Lung (tissue), 11 donors: ENCODE measurements at regions not wholly inside any gene's neighbourhood (a gene's known extent, or its start where the extent isn't known, plus 50 kb on each side); places are given as distances from the start of the nearest gene placed in this dataset.

Source experiments
- ATAC-seq: fragments of 200-7000 bp; cut with Tn5 transposase; one replicate; pipeline ENCODE4 v1.9.1; 2020; ENCODE audit warnings: moderate number of reproducible peaks; ENCODE audit not compliant: insufficient read depth, low FRiP score
- DNase-seq, 3 donors: peaks; one replicate each; pipeline ENCODE4 v3.0.0-alpha.2; 2013 to 2017
- H3K27ac ChIP-seq, 2 donors: one replicate each; pipeline ENCODE4 v1.5.1; 2013; ENCODE audit warnings: mild to moderate bottlenecking in 2 of 2, moderate library complexity in 2 of 2, control low read depth in 1 of 2, inconsistent platforms in 1 of 2, low read depth in 1 of 2, low read length in 1 of 2
- H3K27me3 ChIP-seq, 3 donors: one replicate each; pipeline ENCODE4 v1.5.1; 2013; ENCODE audit warnings: low read length in 2 of 3; ENCODE audit not compliant: control insufficient read depth in 3 of 3, insufficient read depth in 3 of 3
- H3K36me3 ChIP-seq, 4 donors: one replicate each; pipeline ENCODE4 v1.5.1; 2013; ENCODE audit warnings: low read length in 4 of 4, mild to moderate bottlenecking in 1 of 4, moderate library complexity in 1 of 4; ENCODE audit not compliant: control insufficient read depth in 4 of 4, insufficient read depth in 4 of 4
- H3K4me1 ChIP-seq, 5 donors: one replicate each; pipeline ENCODE4 v1.5.1; 2013; ENCODE audit warnings: low read length in 5 of 5, mild to moderate bottlenecking in 2 of 5, moderate library complexity in 1 of 5; ENCODE audit not compliant: control insufficient read depth in 5 of 5, insufficient read depth in 5 of 5
- H3K4me3 ChIP-seq: one replicate; pipeline ENCODE4 v1.5.1; 2013; ENCODE audit warnings: mild to moderate bottlenecking, control low read depth, moderate library complexity
- H3K9ac ChIP-seq, 2 donors: one replicate each; pipeline ENCODE4 v1.5.1; 2013; ENCODE audit warnings: low read length in 2 of 2, control low read depth in 1 of 2; ENCODE audit not compliant: insufficient read depth in 1 of 2
- H3K9me3 ChIP-seq, 4 donors: one replicate each; pipeline ENCODE4 v1.5.1; 2013; ENCODE audit warnings: low read length in 3 of 4, mild to moderate bottlenecking in 1 of 4, moderate library complexity in 1 of 4; ENCODE audit not compliant: control insufficient read depth in 4 of 4, insufficient read depth in 3 of 4
- WGBS, 2 donors: extraction: QIAGEN DNeasy Blood & Tissue Kit; methylation state at CpG; one replicate each; pipeline ENCODE4 v1.1.7; 2013; 5-methylcytosine and 5-hydroxymethylcytosine counted together
- TF ChIP-seq, protein P1 (sequence below): IDR thresholded peaks from 2 replicates; pipeline ENCODE4 v1.5.1; 2012; ENCODE audit warnings: mild to moderate bottlenecking; ENCODE audit errors: control extremely low read depth, extremely low read depth
- donor health status: control.
- donor health status: control.
- donor health status: Bipolar disorder and iron deficiency.
- donor health status: healthy.
- donor health status: DM: yes; HTN: yes; CAD: no.

DNA sequence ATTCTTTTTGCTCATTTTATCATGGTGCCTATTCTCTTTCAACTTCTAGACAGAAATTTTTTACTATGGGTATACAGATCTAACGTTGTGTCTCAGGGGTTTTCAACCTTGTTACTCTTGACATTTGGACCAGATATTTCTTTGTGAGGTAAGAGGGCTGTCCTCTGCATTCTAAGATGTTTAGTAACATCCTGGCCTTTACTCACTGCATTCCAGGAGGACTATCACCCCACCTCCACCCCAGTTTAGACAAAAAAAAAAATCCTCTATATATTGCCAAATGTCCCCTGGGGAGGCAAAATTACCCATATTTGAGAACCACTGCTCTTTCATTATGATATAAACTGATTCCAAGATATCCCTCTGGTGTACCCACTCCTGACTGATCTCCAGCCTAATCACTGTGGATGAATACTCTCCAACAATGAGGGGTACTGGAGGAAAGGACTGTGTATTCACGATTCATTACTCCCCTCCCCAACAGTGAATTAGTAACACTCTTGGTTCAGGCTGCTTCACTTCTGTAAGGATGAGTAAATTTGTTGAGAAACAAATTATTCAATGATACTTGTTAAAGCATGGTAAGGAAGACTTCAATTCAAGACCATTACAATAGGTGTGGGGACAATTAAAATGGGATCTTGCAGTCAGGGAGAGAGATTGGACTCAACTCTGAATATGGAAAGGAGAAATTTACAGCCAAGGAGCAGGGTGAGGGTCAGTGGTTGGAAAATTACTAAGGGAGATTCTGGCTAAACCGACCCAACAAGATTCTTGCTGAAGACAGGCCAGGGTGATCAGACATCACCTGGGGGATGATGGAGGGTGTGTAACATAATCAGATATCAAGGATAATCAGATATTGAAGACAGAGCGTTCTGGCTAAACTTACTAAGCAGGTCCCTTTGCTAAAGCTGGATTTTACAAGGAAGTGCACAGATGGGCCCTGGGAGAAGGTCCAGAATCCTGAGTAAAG, 123.8 kb upstream of the DAZL start:
- Histone ChIP-seq H3K36me3 (no peaks in the 10 kb centered on the region), H3K4me3 (no peak overlapping the region), H3K9ac (no peak overlapping the region), H3K4me1 (peaks cover 0 to 6% (median 0%) of the 10 kb centered on the region in 5 donors), H3K27me3 (no peaks in the 10 kb centered on the region), H3K27ac (no peak overlapping the region), H3K9me3 (peaks cover 0 to 4% (median under 1%) of the 10 kb centered on the region in 4 donors)
- DNase-seq (no peak), ATAC-seq (no peak)
- TF ChIP-seq, protein P1, sequence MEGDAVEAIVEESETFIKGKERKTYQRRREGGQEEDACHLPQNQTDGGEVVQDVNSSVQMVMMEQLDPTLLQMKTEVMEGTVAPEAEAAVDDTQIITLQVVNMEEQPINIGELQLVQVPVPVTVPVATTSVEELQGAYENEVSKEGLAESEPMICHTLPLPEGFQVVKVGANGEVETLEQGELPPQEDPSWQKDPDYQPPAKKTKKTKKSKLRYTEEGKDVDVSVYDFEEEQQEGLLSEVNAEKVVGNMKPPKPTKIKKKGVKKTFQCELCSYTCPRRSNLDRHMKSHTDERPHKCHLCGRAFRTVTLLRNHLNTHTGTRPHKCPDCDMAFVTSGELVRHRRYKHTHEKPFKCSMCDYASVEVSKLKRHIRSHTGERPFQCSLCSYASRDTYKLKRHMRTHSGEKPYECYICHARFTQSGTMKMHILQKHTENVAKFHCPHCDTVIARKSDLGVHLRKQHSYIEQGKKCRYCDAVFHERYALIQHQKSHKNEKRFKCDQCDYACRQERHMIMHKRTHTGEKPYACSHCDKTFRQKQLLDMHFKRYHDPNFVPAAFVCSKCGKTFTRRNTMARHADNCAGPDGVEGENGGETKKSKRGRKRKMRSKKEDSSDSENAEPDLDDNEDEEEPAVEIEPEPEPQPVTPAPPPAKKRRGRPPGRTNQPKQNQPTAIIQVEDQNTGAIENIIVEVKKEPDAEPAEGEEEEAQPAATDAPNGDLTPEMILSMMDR, result no peak
- WGBS, 2 donors, result 75 to 88% methylated on average over 4 of the region's 4 CpGs

DNA sequence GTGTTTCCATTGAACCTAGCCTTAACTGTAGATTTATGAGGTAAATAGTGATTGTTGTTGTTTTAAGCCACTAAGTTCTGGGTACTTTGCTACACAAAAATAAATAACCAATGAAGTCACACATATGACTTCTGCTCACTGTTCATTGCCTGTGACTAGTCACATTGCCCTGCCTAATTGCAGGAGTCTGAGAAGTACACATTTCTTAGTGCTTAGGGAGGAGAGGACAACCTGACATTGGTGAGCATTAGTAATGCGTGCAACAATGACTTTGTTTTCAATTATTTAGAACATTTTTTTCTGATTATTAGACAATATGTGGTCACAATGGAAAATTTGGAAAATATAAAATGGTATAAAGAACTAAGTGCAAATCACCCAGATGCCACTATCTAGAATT, 133.2 kb upstream of the DAZL start:
- Histone ChIP-seq H3K36me3 (no peaks in the 10 kb centered on the region), H3K27me3 (no peaks in the 10 kb centered on the region), H3K9me3 (no peaks in the 10 kb centered on the region), H3K4me3 (no peak overlapping the region), H3K27ac (no peak overlapping the region), H3K4me1 (peaks cover 0 to 2% (median 0%) of the 10 kb centered on the region in 5 donors), H3K9ac (no peak overlapping the region)
- TF ChIP-seq, protein P1, result no peak
- 92 to 100% methylated on average over 1 of the region's 1 CpG for WGBS, 2 donors
- ATAC-seq, result no peak
- DNase-seq, result no peak

DNA sequence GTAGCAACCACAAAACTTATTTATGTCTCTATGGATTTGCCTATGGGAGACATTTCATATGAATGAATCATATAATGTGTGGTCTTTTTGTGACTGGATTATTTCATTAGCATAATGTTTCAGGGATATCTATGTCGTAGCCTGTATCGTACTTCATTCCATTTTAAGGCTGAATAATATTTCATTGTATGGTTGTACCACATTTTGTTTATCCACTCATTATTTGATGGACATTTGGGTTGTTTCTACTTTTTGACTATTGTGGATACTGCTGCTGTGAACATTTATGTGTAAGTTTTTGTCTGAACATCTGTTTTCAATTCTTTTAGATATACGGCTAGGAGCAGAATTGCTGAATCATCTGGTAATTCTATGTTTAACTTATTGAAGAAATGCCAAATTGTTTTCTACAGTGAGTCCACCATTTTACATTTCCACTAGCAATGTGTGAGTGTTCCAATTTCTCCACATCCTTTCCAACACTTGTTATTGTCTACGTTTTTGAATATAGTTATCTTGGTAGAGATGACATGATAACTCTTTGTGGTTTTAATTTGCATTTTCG, 134.4 kb upstream of the DAZL start:
- 71 to 83% methylated on average over 5 of the region's 5 CpGs for WGBS, 2 donors
- Histone ChIP-seq H3K9me3 (no peaks in the 10 kb centered on the region), H3K4me1 (peaks cover 0 to 2% (median 0%) of the 10 kb centered on the region in 5 donors), H3K36me3 (no peaks in the 10 kb centered on the region), H3K4me3 (no peak overlapping the region), H3K27me3 (no peaks in the 10 kb centered on the region), H3K9ac (no peak overlapping the region), H3K27ac (no peak overlapping the region)
- ATAC-seq (no peak), DNase-seq (no peak)
- TF ChIP-seq, protein P1, result no peak
